HG03025 (cell line): ENCODE measurements at regions not wholly inside any gene's neighbourhood (a gene's known extent, or its start where the extent isn't known, plus 50 kb on each side); places are given as distances from the start of the nearest gene placed in this dataset.
"Not testable (repeated sequence)": the region's sequence is repeated elsewhere in the genome, so short reads cannot be mapped to it uniquely, and the experiment has no call there.

Experiments used
- ATAC-seq: cut with Tn5 transposase; IDR thresholded peaks from one replicate; pipeline ENCODE4 v1.9.1; 2021; ENCODE audit warnings: mild to moderate bottlenecking, moderate library complexity; ENCODE audit not compliant: unreplicated experiment, low FRiP score

- ATAC-seq: no peak
These were observed 71.3 kb upstream of the PODXL start for GRCh38 chr7:131627735-131628190.

GRCh38 chr7:131626643-131627042 lies 70.2 kb upstream of the PODXL start:
- no peak for ATAC-seq

GRCh38 chr7:131625817-131626372 lies 69.5 kb upstream of the PODXL start:
- ATAC-seq: no peak

DNA sequence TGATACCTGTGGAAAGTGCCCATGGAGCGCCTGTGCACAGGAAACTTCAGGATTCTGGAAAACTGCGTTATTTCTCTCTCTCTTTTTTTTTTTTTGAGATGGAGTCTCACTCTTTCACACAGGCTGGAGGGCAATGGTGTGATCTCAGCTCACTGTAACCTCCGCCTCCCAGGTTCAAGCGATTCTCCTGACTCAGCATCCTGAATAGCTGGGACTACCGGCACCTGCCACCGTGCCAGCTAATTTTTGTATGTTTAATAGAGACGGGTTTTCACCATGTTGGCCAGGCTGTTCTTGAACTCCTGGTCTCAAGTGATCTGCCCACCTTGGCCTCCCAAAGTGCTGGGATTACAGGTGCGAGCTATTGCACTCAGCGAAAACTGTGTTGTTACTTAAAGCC lies 68.9 kb upstream of the PODXL start:
- not testable (repeated sequence) for ATAC-seq

DNA sequence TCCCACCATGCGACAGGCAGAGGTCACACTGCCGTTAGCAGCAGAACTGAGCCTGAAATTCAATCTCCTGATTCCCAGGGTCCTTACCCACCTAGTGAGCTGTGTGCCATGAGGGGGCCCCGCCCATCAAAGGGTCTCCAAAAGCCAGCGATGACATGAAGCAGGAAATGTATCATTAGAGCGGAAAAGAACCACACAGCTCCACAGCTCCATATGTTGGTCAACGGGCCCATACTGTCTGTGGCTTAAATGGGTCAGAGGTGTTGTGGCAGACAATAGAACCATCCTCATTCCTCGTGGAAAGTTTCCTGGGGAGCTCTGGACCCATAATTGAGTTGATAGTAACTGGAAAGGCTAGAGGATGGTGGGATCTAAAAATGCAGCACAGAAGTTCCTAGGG lies 68.1 kb upstream of the PODXL start:
- ATAC-seq: no peak

- no peak for ATAC-seq
These were observed 66.7 kb upstream of the PODXL start for GRCh38 chr7:131623154-131623553.

GRCh38 chr7:131621652-131622051 lies 65.2 kb upstream of the PODXL start:
- no peak for ATAC-seq

DNA sequence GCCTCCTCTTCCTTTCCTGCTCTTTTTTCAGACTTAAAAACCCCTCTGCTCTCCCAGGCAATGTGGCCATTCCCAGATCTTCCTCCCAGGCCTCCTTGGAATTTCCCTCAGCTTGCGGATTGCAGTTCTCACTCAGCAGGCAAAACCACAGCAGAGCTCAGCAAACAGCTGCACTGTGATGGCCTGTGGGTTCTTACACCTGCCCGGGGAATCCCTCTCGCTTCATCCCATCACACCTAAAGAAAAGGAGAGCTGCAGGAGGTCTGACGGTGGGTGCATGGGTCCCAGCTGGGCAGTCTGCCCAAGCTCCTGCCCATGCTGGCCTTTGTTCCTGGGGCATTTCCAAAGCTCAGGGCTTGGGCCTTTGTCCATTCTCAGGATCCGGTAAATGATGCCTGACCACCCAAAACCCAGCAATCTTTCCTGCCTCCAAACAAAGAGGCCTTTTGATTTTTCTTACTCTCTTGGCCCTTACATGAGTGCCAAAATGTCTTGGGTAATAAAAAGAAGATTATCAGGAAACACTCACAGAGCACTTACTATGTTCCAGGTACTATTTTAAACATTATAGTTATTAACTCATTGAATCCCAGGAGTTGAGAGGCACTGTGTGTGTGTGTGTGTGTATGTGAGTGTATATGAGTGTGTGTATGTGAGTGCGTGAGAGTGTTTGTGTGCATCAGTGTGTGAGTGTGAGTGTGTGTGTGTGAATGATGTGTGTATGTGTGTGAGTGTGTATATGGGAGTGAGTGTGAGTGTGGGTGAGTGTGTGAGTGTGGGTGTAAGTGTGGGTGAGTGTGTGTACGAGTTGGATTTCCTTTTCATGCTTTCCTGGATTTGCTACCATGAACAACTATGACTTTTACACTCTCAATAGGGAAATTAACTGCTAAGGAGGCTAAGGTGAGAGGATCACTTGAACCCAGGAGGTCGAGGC lies 64.5 kb upstream of the PODXL start:
- ATAC-seq: no peak

GRCh38 chr7:131619336-131620305 lies 63.2 kb upstream of the PODXL start:
- ATAC-seq: no peak

- no peak for ATAC-seq
These were observed 62.0 kb upstream of the PODXL start for GRCh38 chr7:131618391-131618790.

- no peak for ATAC-seq
These were observed 60.2 kb upstream of the PODXL start for GRCh38 chr7:131616487-131617200.

DNA sequence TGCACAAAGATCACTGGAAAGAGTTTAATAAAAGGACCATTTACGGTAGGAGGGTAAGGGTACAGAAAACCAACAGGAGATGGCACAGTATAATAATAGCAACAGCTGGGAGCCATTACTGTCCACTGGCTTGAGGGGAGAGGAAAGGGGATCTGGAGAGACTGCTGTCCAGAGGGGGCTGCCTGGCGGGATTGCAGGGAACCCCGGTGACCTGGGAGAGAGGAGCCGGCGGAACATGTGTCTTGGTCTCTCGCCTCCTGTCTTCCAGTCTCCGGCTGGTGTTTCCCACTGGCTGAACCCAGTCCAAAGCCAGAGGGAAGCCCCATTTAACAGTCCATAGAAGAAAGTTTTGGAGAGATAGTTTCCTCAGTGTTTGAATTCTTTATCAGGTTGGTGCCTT lies 57.5 kb upstream of the PODXL start:
- no peak for ATAC-seq

- no peak for ATAC-seq
These were observed 53.6 kb upstream of the PODXL start for GRCh38 chr7:131610007-131610406.

DNA sequence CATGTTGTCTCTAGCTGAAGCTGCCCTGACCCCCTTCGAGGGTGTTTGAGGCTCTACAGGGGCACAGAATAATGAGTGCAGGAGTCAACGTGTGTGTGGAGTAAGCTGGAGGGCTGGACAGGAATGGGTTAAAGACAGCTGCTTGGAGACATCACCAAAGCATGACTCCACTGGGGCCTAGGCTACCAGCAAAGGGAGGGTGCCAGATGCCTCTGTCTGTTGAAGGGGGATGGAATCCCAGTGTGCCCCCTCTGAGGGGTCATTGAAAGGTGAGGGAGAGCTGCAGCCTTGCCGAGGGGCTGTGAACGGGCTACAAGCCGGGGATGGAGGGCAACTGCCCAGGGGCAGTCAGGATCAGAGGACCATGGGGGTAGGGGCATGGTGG lies 51.7 kb upstream of the PODXL start:
- no peak for ATAC-seq

DNA sequence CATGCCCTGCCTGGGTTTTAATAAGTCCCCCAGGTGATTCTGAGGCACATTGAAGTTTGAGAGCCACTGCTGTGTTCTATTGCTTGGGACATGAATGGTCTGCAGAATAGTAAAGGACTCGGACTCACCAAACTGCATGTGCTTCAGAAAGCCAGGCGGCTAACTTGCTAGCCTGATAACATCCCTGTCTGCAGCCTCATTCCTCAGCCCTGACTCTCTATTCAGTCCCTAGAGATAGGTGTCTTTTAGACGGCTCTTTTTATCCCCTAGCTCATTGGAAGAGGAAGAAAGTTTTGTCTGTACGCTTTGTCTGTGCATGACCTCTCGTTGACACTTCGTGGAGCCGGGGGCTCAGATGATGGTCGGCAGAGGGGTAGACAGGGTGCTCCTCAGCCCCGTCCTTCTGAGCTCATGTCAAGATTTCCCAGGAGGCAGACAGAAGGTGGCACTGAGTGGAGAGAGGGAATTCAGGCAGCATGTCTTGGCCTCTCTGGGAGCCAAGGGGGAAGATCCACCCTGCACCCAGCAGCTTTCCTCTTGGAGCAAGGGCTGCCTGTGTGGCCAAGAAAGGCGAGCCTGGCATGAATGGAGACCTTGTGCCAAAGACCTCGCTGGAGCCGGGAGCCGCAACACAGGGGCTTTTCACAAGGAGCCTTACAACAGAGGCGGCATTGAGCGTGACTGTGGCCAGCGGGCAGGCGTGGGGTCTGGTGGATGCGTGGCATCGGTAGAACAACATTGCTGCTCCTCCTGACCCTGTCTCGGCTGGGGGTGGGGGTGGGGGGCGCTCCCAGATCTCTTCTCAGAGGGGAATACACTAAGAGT lies 51.1 kb upstream of the PODXL start:
- ATAC-seq: no peak

- ATAC-seq: no peak
These were observed 50.2 kb upstream of the PODXL start for GRCh38 chr7:131606346-131607290.
